ENCODE measurements at regions not wholly inside any gene's neighbourhood (a gene's known extent, or its start where the extent isn't known, plus 50 kb on each side); places are given as distances from the start of the nearest gene placed in this dataset.

- Histone ChIP-seq H3K27ac (ENCODE audit: low read depth, low read length, poor library complexity, severe bottlenecking) (no peak overlapping the region), H3K9me3 (ENCODE audit: low read depth, low read length, poor library complexity, severe bottlenecking) (no peaks in the 10 kb centered on the region), H3K4me3 (ENCODE audit: low read depth, low read length, poor library complexity, severe bottlenecking) (no peak overlapping the region), H3K4me1 (ENCODE audit: insufficient read depth, low read length, poor library complexity, severe bottlenecking) (no peaks in the 10 kb centered on the region), H3K27me3 (replicated peaks; ENCODE audit: insufficient read depth, low read depth, low read length, poor library complexity) (peaks cover 28% of the 10 kb centered on the region), H3K36me3 (ENCODE audit: insufficient read depth, low read length, poor library complexity, severe bottlenecking) (no peaks in the 10 kb centered on the region)
- no TSS peak for BruUV-seq (replicated peaks)
- no peak for DNase-seq (ENCODE audit: low spot score)
- intact Hi-C loops (cut with micrococcal nuclease; ENCODE audit: unreplicated experiment) = no loop called here
- no peak for TF ChIP-seq EZH2 (IDR thresholded peaks at IDR 0.05; ENCODE audit: borderline replicate concordance, low read depth, low read length, poor library complexity, severe bottlenecking)
- no peak for TF ChIP-seq CTCF (conservative IDR thresholded peaks at IDR 0.05; ENCODE audit: low read depth, low read length)
- POLR2A ChIA-PET (ENCODE audit: low non-redundant PET) = no interaction called here
- CTCF ChIA-PET = interaction anchor here (0.7 kb wide), 1 partner anchor 131 kb away, joined by 7 read pairs; no protein-coding TSS in a partner anchor
Observed at GRCh38 chr4:181307824-181308223, 935.4 kb upstream of the TENM3 start.

- H3K4me1 ChIP-seq (ENCODE audit: insufficient read depth, low read length, poor library complexity, severe bottlenecking) = no peaks in the 10 kb centered on the region
- CTCF ChIA-PET = no interaction called here
Observed at GRCh38 chr4:181308476-181309312, 934.5 kb upstream of the TENM3 start.

DNA sequence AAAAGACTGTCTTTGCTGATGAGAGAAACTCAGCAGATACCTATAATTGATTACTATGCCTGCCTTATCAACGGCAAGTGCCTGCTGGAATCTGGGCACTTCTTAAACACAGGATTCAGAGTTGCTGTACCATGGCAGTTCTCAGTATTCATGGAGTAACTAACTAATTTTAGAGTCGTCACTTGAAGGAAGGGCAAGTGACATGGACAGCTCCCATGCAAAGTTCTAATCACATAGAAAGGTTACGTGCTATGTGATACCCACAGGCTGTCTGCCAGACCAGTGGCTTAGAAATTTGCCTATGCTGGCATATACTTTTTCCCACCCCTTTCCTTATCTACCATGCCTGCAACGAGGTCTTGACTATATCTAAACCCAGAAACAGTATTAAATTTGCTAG, 931.1 kb upstream of the TENM3 start:
- intact Hi-C loops (cut with micrococcal nuclease; ENCODE audit: unreplicated experiment) = no loop called here
- Histone ChIP-seq H3K9me3 (ENCODE audit: low read depth, low read length, poor library complexity, severe bottlenecking) (no peaks in the 10 kb centered on the region), H3K27ac (ENCODE audit: low read depth, low read length, poor library complexity, severe bottlenecking) (no peak overlapping the region), H3K27me3 (replicated peaks; ENCODE audit: insufficient read depth, low read depth, low read length, poor library complexity) (peaks cover 6% of the 10 kb centered on the region), H3K4me3 (ENCODE audit: low read depth, low read length, poor library complexity, severe bottlenecking) (no peak overlapping the region), H3K36me3 (ENCODE audit: insufficient read depth, low read length, poor library complexity, severe bottlenecking) (no peaks in the 10 kb centered on the region), H3K4me1 (ENCODE audit: insufficient read depth, low read length, poor library complexity, severe bottlenecking) (no peaks in the 10 kb centered on the region)
- BruUV-seq (replicated peaks) = no TSS peak
- ChIA-PET POLR2A (ENCODE audit: low non-redundant PET) (no interaction called here), CTCF (no interaction called here)
- TF ChIP-seq EZH2 (IDR thresholded peaks at IDR 0.05; ENCODE audit: borderline replicate concordance, low read depth, low read length, poor library complexity, severe bottlenecking) (no peak), CTCF (conservative IDR thresholded peaks at IDR 0.05; ENCODE audit: low read depth, low read length) (no peak)
- no peak for DNase-seq (ENCODE audit: low spot score)

More at GRCh38 chr4:181308476-181309312, 934.5 kb upstream of the TENM3 start:
- intact Hi-C loops (cut with micrococcal nuclease; ENCODE audit: unreplicated experiment) = no loop called here
- no peak for DNase-seq (ENCODE audit: low spot score)
- Histone ChIP-seq H3K36me3 (ENCODE audit: insufficient read depth, low read length, poor library complexity, severe bottlenecking) (no peaks in the 10 kb centered on the region), H3K27ac (ENCODE audit: low read depth, low read length, poor library complexity, severe bottlenecking) (no peak overlapping the region), H3K27me3 (replicated peaks; ENCODE audit: insufficient read depth, low read depth, low read length, poor library complexity) (peaks cover 21% of the 10 kb centered on the region), H3K9me3 (ENCODE audit: low read depth, low read length, poor library complexity, severe bottlenecking) (no peaks in the 10 kb centered on the region), H3K4me3 (ENCODE audit: low read depth, low read length, poor library complexity, severe bottlenecking) (no peak overlapping the region)
- TF ChIP-seq EZH2 (IDR thresholded peaks at IDR 0.05; ENCODE audit: borderline replicate concordance, low read depth, low read length, poor library complexity, severe bottlenecking) (no peak), CTCF (conservative IDR thresholded peaks at IDR 0.05; ENCODE audit: low read depth, low read length) (no peak)
- BruUV-seq (replicated peaks) = no TSS peak
- POLR2A ChIA-PET (ENCODE audit: low non-redundant PET) = no interaction called here
